Lower lobe of right lung (tissue), 2 donors: ENCODE measurements at regions not wholly inside any gene's neighbourhood (a gene's known extent, or its start where the extent isn't known, plus 50 kb on each side); places are given as distances from the start of the nearest gene placed in this dataset.

Source experiments
- ATAC-seq, 2 donors: fragments of 200-7000 bp; cut with Tn5 transposase; one replicate each; pipeline ENCODE4 v1.9.1; 2020 to 2022; ENCODE audit warnings: mild to moderate bottlenecking in 2 of 2, moderate library complexity in 2 of 2
- DNase-seq: peaks from one replicate; pipeline ENCODE4 v3.0.0-alpha.2; 2020
- H3K27ac ChIP-seq: fragments of 200-600 bp; one replicate; pipeline ENCODE4 v1.8.0; 2022
- H3K27me3 ChIP-seq: fragments of 200-600 bp; one replicate; pipeline ENCODE4 v1.8.0; 2022; ENCODE audit warnings: low read depth
- H3K36me3 ChIP-seq: fragments of 200-600 bp; one replicate; pipeline ENCODE4 v1.8.0; 2022; ENCODE audit warnings: mild to moderate bottlenecking
- H3K4me1 ChIP-seq: fragments of 200-600 bp; one replicate; pipeline ENCODE4 v1.8.0; 2022
- H3K4me3 ChIP-seq: fragments of 200-600 bp; one replicate; pipeline ENCODE4 v1.8.0; 2022; ENCODE audit warnings: mild to moderate bottlenecking
- H3K9me3 ChIP-seq: fragments of 200-600 bp; one replicate; pipeline ENCODE4 v1.8.0; 2022
- CTCF ChIP-seq: fragments of 200-600 bp; IDR thresholded peaks from one replicate; pipeline ENCODE4 v1.8.0; 2022; ENCODE audit warnings: antibody characterized with exemption, mild to moderate bottlenecking
- intact Hi-C: fragments of 100-400 bp; cut with DNase I; formaldehyde crosslinking; loops from one replicate; pipeline ENCODE4 v1.11.0; 2022
- donor health status: DM: no; HTN: yes; CAD: no; lungs with severe emphysema.

- TF ChIP-seq CTCF = no peak
- Histone ChIP-seq H3K36me3 (no peaks in the 10 kb centered on the region), H3K9me3 (no peaks in the 10 kb centered on the region), H3K4me3 (no peak overlapping the region), H3K27me3 (no peaks in the 10 kb centered on the region), H3K27ac (no peak overlapping the region), H3K4me1 (no peaks in the 10 kb centered on the region)
- DNase-seq (no peak), ATAC-seq (no peak)
- intact Hi-C loops = no loop called here
Measured at GRCh38 chr3:74523811-74524210, 90.6 kb downstream of the CNTN3 start.

DNA sequence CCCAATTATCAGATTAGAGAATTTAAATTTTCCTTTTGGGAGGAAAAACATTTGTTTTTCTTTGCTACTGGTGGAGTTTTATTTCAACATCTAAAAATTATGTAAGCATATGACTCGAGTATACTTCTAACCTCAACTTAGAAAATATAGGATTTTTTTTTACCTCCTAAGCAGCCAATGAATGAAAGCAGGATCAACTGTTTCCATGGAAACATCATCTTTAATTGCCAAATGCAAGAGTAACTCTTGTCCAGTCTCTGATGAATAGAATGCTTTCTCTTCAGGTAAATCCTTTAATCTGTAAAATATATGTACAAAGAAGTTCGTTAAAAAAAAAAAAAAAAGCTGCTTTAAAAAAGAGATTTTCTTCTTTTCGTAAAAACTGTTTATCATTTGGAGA, 93.6 kb downstream of the CNTN3 start:
- no peaks in the 10 kb centered on the region for H3K9me3 ChIP-seq
- no peak overlapping the region for H3K4me3 ChIP-seq
- H3K27ac ChIP-seq = no peak overlapping the region
- DNase-seq (no peak), ATAC-seq (no peak)
- H3K36me3 ChIP-seq = no peaks in the 10 kb centered on the region
- H3K4me1 ChIP-seq = no peaks in the 10 kb centered on the region
- intact Hi-C loops = no loop called here
- no peak for TF ChIP-seq CTCF
- no peaks in the 10 kb centered on the region for H3K27me3 ChIP-seq

DNA sequence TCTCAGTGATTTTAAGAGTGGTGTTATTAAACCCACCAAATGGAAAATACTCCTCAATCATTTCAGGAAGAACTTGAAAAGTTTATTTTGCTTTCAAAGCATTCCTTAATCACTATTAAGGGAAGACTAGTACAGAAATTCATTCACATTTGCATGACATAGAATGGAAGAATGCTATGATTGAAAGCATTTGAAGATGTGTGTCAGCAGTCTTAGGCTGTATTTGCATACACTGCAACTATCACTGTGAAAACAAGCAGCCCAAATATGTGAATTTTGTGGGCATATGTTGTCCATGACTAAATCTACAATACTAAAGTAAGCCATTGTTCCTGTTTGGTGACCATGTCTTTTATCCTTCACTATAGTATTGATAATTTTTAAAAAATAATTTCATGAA, 95.8 kb downstream of the CNTN3 start:
- Histone ChIP-seq H3K36me3 (no peaks in the 10 kb centered on the region), H3K4me3 (no peak overlapping the region), H3K4me1 (no peaks in the 10 kb centered on the region), H3K9me3 (no peaks in the 10 kb centered on the region), H3K27ac (no peak overlapping the region), H3K27me3 (no peaks in the 10 kb centered on the region)
- ATAC-seq (no peak), DNase-seq (no peak)
- intact Hi-C loops = no loop called here
- no peak for TF ChIP-seq CTCF

DNA sequence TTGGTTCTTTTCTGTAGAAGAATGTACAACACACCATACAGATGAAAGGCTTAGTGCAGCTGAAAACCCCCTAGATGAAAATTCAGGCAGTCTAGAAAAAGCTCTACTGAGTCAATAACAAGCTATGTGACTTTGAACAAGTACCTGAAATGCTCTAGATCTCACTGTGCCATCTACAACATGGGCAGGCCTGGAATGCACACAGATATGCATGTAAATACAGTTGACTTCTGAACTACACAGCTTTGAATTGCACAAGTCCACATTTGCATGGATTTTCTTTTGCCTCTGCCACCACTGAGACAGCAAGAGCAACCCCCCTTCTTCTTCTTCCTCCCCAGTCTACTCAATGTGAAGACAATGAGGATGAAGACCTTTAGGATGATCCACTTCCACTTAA, 98.4 kb downstream of the CNTN3 start:
- intact Hi-C loops = no loop called here
- no peak for TF ChIP-seq CTCF
- Histone ChIP-seq H3K27ac (no peak overlapping the region), H3K9me3 (no peaks in the 10 kb centered on the region), H3K36me3 (no peaks in the 10 kb centered on the region), H3K4me3 (no peak overlapping the region), H3K4me1 (no peaks in the 10 kb centered on the region), H3K27me3 (no peaks in the 10 kb centered on the region)
- ATAC-seq (no peak), DNase-seq (no peak)

GRCh38 chr3:74515451-74515850, 99.0 kb downstream of the CNTN3 start:
- Histone ChIP-seq H3K27ac (no peak overlapping the region), H3K36me3 (no peaks in the 10 kb centered on the region), H3K9me3 (no peaks in the 10 kb centered on the region), H3K27me3 (no peaks in the 10 kb centered on the region), H3K4me3 (no peak overlapping the region), H3K4me1 (no peaks in the 10 kb centered on the region)
- ATAC-seq (peak in 1 of 2 donors; percentile 68), DNase-seq (no peak)
- intact Hi-C loops = no loop called here
- TF ChIP-seq CTCF = no peak

DNA sequence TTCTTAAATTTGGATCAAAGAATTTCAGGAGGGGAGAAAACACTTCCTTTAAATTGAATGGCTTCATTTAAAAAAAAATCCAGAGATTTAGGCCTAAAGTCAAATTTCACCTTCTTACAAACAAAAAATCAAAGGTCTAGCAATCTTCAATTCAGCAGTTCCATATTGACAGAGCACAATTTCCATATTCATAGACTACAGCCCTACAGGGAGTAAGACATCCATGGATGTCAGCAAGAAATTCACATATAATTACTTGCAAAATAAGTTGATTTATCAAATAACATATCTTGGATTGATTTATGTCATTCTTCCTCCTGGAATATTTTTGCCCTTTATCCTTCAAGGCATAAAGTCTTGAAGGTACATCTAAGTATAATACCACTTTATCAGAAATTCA, 103.4 kb downstream of the CNTN3 start:
- no peak for DNase-seq
- no peak for TF ChIP-seq CTCF
- no peaks in the 10 kb centered on the region for H3K4me1 ChIP-seq
- H3K9me3 ChIP-seq = no peaks in the 10 kb centered on the region
- ATAC-seq = no peak
- H3K27ac ChIP-seq = no peak overlapping the region
- H3K27me3 ChIP-seq = no peaks in the 10 kb centered on the region
- intact Hi-C loops = no loop called here
- no peaks in the 10 kb centered on the region for H3K36me3 ChIP-seq
- H3K4me3 ChIP-seq = no peak overlapping the region
